Panc1 (cell line): ENCODE measurements at regions not wholly inside any gene's neighbourhood (a gene's known extent, or its start where the extent isn't known, plus 50 kb on each side); places are given as distances from the start of the nearest gene placed in this dataset.

ENCODE experiments used
- ATAC-seq: fragments of 200-7000 bp; cut with Tn5 transposase; 2 replicates; pipeline ENCODE4 v1.9.1; 2020; ENCODE audit warnings: mild to moderate bottlenecking, moderate library complexity
- BruUV-seq: library from RNA; stranded (reverse); fragments of 400-500 nt; replicated peaks from 2 replicates; lab custom pipeline; 2021; lab: Mats Ljungman, UMichigan
- CTCF ChIA-PET: fragments of 300-600 bp; sonication (Branson Sonifier 250); formaldehyde crosslinking; loops from one replicate; lab custom pipeline; 2022; ENCODE audit warnings: antibody characterized with exemption; lab: Charles Lee
- POLR2A ChIA-PET: fragments of 300-600 bp; sonication (Branson Sonifier 250); formaldehyde crosslinking; loops from one replicate; lab custom pipeline; 2022; ENCODE audit warnings: antibody characterized with exemption; lab: Charles Lee
- DNase-seq: peaks from one replicate; pipeline ENCODE4 v3.0.0-alpha.2; 2010; ENCODE audit warnings: low read depth, low spot score
- H3K27ac ChIP-seq: 2 replicates; pipeline ENCODE4 v1.5.1; 2011; ENCODE audit warnings: mild to moderate bottlenecking, low read length, inconsistent platforms
- H3K27me3 ChIP-seq: fragments of 200-500 bp; sonication (Bioruptor generic); 2 replicates; pipeline ENCODE4 v1.6.0; 2014; ENCODE audit warnings: low read length, inconsistent platforms; ENCODE audit not compliant: control insufficient read depth, insufficient read depth
- H3K36me3 ChIP-seq: fragments of 200-500 bp; sonication (Bioruptor generic); 2 replicates; pipeline ENCODE4 v1.5.1; 2014; ENCODE audit warnings: inconsistent platforms, mild to moderate bottlenecking, low read length, moderate library complexity; ENCODE audit not compliant: control insufficient read depth, insufficient read depth
- H3K4me1 ChIP-seq: 2 replicates; pipeline ENCODE4 v1.5.1; 2011; ENCODE audit warnings: inconsistent platforms, mild to moderate bottlenecking, low read length, moderate library complexity; ENCODE audit not compliant: control insufficient read depth, insufficient read depth
- H3K4me3 ChIP-seq, 2 experiments: 2 replicates each; pipeline ENCODE4 v1.5.1; 2011 to 2012; ENCODE audit warnings: low read depth in 2 of 2, low read length in 2 of 2, mild to moderate bottlenecking in 2 of 2, inconsistent platforms in 1 of 2, moderate library complexity in 1 of 2
- H3K9me3 ChIP-seq: fragments of 200-500 bp; sonication (Bioruptor generic); 2 replicates; pipeline ENCODE4 v1.5.1; 2014; ENCODE audit warnings: low read depth, mild to moderate bottlenecking, inconsistent platforms, low read length, moderate library complexity; ENCODE audit not compliant: control insufficient read depth, insufficient read depth
- CTCF ChIP-seq: fragments of 450-650 bp; IDR thresholded peaks from 2 replicates; pipeline ENCODE4 v1.5.1; 2017; ENCODE audit warnings: mild to moderate bottlenecking
- POLR2AphosphoS5 ChIP-seq: IDR thresholded peaks from 2 replicates; pipeline ENCODE4 v1.6.1; 2012; ENCODE audit warnings: mild to moderate bottlenecking, low read depth, low read length, moderate library complexity
- REST ChIP-seq, 2 experiments: IDR thresholded peaks; 2 replicates each; pipeline ENCODE4 v1.6.1; 2011 to 2012; ENCODE audit warnings: low read depth in 2 of 2, control low read depth in 1 of 2, low read length in 1 of 2, mild to moderate bottlenecking in 1 of 2, moderate library complexity in 1 of 2; ENCODE audit not compliant: insufficient read depth in 1 of 2
- SIN3A ChIP-seq: IDR thresholded peaks from 2 replicates; pipeline ENCODE4 v1.6.1; 2012; ENCODE audit warnings: low read depth, mild to moderate bottlenecking, low read length, moderate library complexity, borderline replicate concordance; ENCODE audit not compliant: insufficient read depth
- TCF7L2 ChIP-seq: IDR thresholded peaks from 2 replicates; pipeline ENCODE4 v1.6.1; 2011; ENCODE audit warnings: mild to moderate bottlenecking, low read depth, low read length, inconsistent platforms
- in situ Hi-C: cut with HindIII; loops from 2 replicates; pipeline ENCODE4 v1.10.0; 2016; ENCODE audit warnings: low sequenced_read_pairs, low pct_unique_long_range_greater_than_20kb
- intact Hi-C: fragments of 100-400 bp; cut with micrococcal nuclease; formaldehyde crosslinking; loops from one replicate; pipeline ENCODE4 v1.10.0; 2022; ENCODE audit not compliant: unreplicated experiment

DNA sequence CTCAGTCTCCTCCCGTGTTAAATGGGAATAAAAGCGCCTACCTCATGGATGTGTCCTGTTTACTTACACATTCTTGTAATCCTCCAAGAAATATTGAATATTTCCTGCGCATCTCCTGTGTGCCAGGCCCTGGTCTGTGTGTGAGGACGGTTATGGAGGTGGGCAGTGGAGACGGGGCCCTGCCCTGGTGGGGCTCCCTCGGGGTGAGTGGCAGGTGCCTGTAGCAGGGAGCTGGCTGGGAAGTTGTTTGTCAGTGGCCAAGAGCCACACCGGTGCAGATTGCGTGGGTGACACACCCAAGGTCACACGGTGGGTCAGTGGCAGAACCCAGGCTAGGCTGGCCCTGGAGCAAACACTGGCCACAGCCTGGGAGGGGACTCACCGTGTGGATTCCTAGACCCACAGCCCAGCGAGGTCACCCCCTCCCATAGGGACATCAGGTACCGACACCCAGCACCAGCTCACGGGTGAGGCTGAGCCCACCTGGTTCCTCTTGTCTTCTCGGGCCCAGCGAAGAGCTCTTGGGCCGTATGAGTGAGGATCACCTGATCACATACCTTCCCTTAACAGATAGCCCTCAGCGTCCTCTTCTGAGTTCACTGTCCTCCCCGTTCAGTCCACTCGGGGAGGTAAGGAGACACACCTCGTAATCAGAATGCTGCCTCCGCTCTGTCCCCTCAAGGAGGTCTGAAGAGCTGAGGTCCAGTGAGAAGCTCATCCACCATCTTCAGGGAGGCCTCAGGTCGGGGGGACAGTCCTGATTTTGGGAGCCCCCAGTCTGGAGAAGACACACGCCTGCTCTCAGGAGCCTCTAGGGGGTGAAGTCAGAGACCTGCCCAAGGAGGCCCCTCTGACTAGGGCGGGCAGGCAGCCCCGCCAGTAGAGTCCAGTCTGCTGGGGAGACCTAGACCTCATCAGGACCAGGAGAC lies 349.6 kb downstream of the MATN1 start:
- Histone ChIP-seq H3K4me3 (no peak overlapping the region), H3K4me1 (no peaks in the 10 kb centered on the region), H3K27ac (no peak overlapping the region), H3K27me3 (no peaks in the 10 kb centered on the region), H3K36me3 (no peaks in the 10 kb centered on the region), H3K9me3 (no peaks in the 10 kb centered on the region)
- ATAC-seq = no peak
- no peak for DNase-seq
- CTCF ChIA-PET = no interaction called here
- TF ChIP-seq CTCF = no peak
- TF ChIP-seq POLR2AphosphoS5 = no peak
- POLR2A ChIA-PET = no interaction called here
- intact Hi-C loops (no loop called here), in situ Hi-C loops (no loop called here)
- no TSS peak for BruUV-seq

- Histone ChIP-seq H3K27ac (no peak overlapping the region), H3K27me3 (no peaks in the 10 kb centered on the region), H3K9me3 (no peaks in the 10 kb centered on the region), H3K36me3 (no peaks in the 10 kb centered on the region), H3K4me1 (no peaks in the 10 kb centered on the region), H3K4me3 (no peak overlapping the region)
- TF ChIP-seq POLR2AphosphoS5 = no peak
- TF ChIP-seq CTCF = no peak
- no peak for TF ChIP-seq TCF7L2
- no peak for TF ChIP-seq REST (IDR thresholded peaks at IDR 0.05; ENCODE audit: insufficient read depth in 1 of 2, low read depth in 2 of 2, low read length in 1 of 2)
- no peak for TF ChIP-seq SIN3A
- intact Hi-C loops (no loop called here), in situ Hi-C loops (no loop called here)
- DNase-seq = no peak
- ATAC-seq = no peak; the same call in 1 of the 2 replicates
- no TSS peak for BruUV-seq
- ChIA-PET CTCF (no interaction called here), POLR2A (no interaction called here)
Measured at GRCh38 chr1:30372792-30373433, 350.5 kb downstream of the MATN1 start.
